ENCODE measurements at regions not wholly inside any gene's neighbourhood (a gene's known extent, or its start where the extent isn't known, plus 50 kb on each side); places are given as distances from the start of the nearest gene placed in this dataset.

DNA sequence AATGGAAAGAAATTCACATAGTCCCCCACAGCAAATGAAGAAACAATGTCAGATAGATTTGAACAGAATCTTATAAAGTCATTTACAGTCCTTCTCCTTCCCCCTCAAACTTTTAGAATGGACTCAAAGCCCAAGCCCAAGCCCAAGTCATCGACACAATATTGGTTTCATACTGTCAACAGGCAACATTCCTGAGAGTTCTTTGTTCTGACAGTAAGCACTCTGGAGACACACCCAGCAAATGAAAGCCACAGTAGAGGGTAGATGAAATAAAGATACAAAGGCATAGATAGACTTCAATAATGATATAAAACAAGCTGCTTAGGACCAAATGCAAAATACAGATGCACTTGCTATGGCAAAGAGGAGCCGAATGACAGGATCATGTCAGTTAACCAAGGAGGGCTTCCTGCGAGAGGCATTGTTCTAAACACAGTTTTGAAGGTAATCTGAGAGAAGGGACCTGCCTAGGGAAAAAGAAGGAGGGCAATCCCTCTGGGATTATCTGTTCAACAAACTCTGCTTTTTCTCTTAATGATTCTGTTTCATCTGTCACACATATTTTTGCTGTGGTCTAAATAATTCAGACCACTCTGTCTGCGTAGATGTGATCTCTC, 97.1 kb upstream of the MAP4K3 start:
- TF ChIP-seq, protein P1, sequence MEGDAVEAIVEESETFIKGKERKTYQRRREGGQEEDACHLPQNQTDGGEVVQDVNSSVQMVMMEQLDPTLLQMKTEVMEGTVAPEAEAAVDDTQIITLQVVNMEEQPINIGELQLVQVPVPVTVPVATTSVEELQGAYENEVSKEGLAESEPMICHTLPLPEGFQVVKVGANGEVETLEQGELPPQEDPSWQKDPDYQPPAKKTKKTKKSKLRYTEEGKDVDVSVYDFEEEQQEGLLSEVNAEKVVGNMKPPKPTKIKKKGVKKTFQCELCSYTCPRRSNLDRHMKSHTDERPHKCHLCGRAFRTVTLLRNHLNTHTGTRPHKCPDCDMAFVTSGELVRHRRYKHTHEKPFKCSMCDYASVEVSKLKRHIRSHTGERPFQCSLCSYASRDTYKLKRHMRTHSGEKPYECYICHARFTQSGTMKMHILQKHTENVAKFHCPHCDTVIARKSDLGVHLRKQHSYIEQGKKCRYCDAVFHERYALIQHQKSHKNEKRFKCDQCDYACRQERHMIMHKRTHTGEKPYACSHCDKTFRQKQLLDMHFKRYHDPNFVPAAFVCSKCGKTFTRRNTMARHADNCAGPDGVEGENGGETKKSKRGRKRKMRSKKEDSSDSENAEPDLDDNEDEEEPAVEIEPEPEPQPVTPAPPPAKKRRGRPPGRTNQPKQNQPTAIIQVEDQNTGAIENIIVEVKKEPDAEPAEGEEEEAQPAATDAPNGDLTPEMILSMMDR (IDR thresholded peaks at IDR 0.05) = no peak
- no peak for TF ChIP-seq POLR2A (IDR thresholded peaks at IDR 0.05)
